GM12874 (cell line): ENCODE measurements at regions not wholly inside any gene's neighbourhood (a gene's known extent, or its start where the extent isn't known, plus 50 kb on each side); places are given as distances from the start of the nearest gene placed in this dataset.

Experiments
- CTCF ChIP-seq: IDR thresholded peaks from 2 replicates; pipeline ENCODE4 v1.5.1; 2011; ENCODE audit warnings: low read depth, mild to moderate bottlenecking, control low read depth, low read length, moderate library complexity; ENCODE audit not compliant: insufficient read depth

DNA sequence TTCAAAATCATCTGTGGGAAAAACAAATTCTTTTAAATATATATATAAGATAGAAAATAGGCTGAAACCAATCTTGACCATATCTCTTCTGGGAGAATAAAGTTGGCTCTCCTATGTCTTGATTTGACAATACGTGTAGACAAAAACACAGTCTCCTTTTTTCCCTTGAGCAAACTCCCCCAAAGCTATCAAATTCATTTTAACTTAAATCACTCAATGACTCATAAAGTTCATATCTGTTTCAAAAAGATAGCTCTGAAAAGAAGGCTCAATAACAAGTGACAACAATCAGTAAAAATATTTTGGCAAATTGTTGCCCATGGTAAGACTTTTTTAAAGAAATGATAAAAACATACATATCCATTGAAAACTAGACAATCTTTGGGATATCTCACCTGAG lies 236.0 kb upstream of the TENT5A start:
- no peak for TF ChIP-seq CTCF

- no peak for TF ChIP-seq CTCF
Measured at GRCh38 chr6:81987293-81987692, 234.8 kb upstream of the TENT5A start.

DNA sequence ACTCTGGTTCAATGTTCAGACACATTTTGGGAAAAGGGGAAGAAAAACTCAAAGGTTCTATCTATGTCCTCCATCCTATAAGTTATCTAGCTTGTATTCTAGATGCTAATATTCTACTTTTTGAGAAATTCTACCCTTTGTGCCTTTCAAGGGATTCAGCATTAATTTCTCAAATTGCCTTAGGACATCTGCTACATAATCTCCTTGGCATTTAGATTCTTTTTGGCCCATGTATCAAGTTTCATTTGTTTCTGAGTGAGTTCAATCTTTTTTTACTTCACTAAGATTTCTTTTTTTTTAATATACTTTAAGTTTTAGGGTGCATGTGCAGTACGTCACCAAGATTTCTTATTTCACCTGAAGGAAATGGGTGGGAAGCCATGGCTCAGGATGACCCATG lies 232.7 kb upstream of the TENT5A start:
- no peak for TF ChIP-seq CTCF

GRCh38 chr6:81984599-81984998 lies 232.1 kb upstream of the TENT5A start:
- no peak for TF ChIP-seq CTCF

DNA sequence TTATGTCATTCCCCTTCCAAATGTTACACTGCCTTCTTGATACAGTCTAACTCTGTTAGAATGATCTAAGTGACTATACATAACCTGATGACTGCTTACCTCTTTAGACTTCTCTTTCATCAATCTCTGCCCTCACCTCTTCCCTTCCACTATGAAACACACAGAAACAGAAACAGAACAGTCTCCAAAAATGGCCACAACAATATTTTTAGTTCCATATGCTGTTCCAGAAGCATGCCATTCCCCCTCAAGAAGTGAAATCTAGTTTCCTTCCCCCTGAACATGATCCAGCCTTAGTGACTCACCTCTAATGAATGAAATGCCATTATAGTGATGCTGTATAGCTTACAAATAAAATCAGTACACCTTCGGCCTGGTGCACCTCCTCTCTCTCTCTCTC lies 229.3 kb upstream of the TENT5A start:
- TF ChIP-seq CTCF: no peak

- no peak for TF ChIP-seq CTCF
Measured at GRCh38 chr6:81979767-81980166, 227.3 kb upstream of the TENT5A start.

- no peak for TF ChIP-seq CTCF
Measured at GRCh38 chr6:81979329-81979728, 226.8 kb upstream of the TENT5A start.

DNA sequence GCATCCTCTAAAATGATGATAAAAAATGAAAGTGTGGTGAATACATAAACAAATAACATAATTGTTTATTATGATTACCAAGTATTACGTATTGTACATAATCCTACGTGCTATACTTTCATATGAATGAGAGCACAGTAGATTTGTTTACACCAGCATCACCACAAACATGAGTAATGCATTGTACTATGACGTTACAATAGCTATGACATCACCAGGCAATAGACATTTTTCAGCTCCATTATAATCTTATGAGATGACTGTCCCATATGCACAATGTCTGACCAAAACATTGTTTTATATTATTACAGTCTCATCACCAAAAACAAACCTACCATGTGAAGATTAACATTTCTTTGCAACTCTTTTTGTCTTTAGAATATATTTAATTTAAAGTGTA lies 225.7 kb upstream of the TENT5A start:
- TF ChIP-seq CTCF: no peak
